GM10266 (cell line): ENCODE measurements at regions not wholly inside any gene's neighbourhood (a gene's known extent, or its start where the extent isn't known, plus 50 kb on each side); places are given as distances from the start of the nearest gene placed in this dataset.
"Not testable (repeated sequence)": the region's sequence is repeated elsewhere in the genome, so short reads cannot be mapped to it uniquely, and the experiment has no call there.

ENCODE experiments used
- DNase-seq: peaks from one replicate; pipeline ENCODE4 v3.0.0; 2012; ENCODE audit errors: extremely low spot score
- CTCF ChIP-seq: IDR thresholded peaks from 2 replicates; pipeline ENCODE4 v1.5.1; 2012; ENCODE audit warnings: mild to moderate bottlenecking, low read depth; ENCODE audit not compliant: control insufficient read depth, insufficient read depth; ENCODE audit errors: missing control alignments

- DNase-seq, result no peak
- no peak for TF ChIP-seq CTCF
Observed at GRCh38 chr13:38226496-38226895, 123.2 kb upstream of the UFM1 start.

DNA sequence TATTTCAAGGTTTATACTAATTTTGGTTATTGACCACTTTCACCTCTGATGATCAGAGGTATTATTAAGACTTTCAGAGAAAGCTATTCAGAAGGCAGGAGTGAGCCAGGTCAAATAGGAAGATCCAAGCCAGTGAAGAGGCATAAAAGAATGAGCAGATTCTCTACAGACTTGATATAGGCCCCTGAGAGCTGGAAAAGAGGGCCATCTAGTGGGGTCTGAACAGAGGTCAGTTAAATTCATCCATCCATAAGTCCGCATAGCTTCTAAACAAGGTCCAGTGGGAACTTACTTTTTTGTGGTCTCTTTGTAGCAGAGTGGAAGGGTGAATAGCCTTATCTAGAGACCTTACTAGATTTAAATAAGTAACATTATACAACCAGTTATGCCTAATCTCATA, 126.6 kb upstream of the UFM1 start:
- no peak for DNase-seq
- no peak for TF ChIP-seq CTCF

DNA sequence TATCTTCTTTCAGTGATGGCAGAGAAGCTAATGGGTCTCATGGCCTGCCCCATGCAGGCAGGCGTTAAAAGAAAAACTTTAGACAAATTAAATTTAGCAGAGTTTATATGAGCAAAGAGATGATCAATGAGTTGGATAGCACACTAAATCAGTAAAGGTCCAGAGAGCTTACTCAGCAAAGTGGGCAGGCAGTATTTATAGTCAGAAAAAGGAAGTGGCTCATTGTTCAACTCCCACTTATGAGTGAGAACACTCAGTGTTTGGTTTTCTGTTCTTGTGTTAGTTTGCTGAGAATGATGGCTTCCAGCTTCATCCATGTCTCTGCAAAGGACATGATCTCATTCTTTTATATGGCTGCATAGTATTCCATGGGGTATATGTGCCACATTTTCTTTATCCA, 128.5 kb upstream of the UFM1 start:
- DNase-seq, result not testable (repeated sequence)

GRCh38 chr13:38216181-38216580, 133.5 kb upstream of the UFM1 start:
- DNase-seq, result no peak
- TF ChIP-seq CTCF, result no peak

- TF ChIP-seq CTCF, result no peak
- DNase-seq, result no peak
Observed at GRCh38 chr13:38213314-38213713, 136.3 kb upstream of the UFM1 start.

- no peak for DNase-seq
- TF ChIP-seq CTCF, result no peak
Observed at GRCh38 chr13:38210928-38211596, 138.6 kb upstream of the UFM1 start.

GRCh38 chr13:38204556-38204955, 145.1 kb upstream of the UFM1 start:
- no peak for TF ChIP-seq CTCF
- no peak for DNase-seq

DNA sequence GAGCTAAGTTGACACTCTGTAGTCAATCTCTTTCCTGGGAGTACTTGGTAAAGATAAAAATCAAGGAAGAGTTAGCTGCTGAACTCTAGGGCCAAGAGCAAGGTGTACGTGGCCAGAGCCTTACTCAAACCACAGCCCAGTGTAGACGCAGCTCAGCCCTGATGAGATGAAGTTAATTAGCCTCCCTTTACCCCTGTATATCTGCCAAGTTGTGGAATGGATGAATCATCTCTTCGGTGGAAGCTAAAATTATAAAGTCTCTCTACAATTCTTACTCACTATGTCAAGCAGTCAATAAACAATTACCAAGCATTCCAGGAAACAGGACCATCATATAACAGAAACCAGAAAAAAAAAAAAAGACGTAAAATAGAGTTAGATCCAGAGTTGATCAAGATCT, 146.9 kb upstream of the UFM1 start:
- TF ChIP-seq CTCF, result no peak
- DNase-seq, result no peak
